ENCODE measurements at regions not wholly inside any gene's neighbourhood (a gene's known extent, or its start where the extent isn't known, plus 50 kb on each side); places are given as distances from the start of the nearest gene placed in this dataset.

DNA sequence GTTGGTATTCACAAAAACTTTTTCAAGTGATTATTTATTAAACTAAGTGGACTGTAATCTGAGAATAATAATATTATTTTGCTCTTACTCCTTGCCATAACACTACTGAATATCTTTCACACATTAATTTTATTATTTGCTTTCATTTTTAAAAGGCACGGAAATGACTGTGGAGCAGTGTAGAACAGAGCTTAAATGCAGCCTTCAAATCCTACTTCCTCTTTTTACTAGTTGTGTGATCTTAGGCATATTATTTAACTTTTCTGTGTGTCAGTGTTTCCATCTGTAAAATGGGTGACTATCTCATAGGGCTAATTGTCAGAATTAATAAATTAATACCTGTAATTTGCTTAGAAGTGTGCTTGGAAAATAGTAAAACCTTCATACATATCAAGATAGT, 55.5 kb upstream of the SLC8A1 start:
- no peaks in the 10 kb centered on the region for H3K27me3 ChIP-seq
- H3K36me3 ChIP-seq = no peaks in the 10 kb centered on the region
- H3K4me1 ChIP-seq = no peaks in the 10 kb centered on the region
- no peak overlapping the region for H3K27ac ChIP-seq
- no peaks in the 10 kb centered on the region for H3K9me3 ChIP-seq (replicated peaks)
- DNase-seq = no peak
- no peak overlapping the region for H3K4me3 ChIP-seq

DNA sequence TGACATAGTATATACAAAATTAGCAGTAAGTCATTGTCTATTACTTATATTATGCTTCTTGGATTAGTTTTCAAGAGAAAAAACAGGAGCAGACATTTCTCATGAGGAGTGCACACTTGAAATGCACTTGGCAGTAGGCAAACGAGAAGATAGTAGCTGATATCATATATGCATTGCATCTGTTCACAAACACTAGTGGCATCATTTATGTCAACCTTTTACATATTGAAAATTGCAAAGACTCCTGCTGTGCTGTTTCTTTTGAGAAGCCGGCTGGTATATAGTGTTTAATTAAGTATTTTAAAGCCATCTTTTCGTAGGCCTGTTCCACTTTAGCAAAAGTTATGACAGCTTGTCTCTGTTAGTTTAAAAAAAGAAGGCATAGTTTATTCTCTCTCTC, 58.4 kb upstream of the SLC8A1 start:
- no peaks in the 10 kb centered on the region for H3K27me3 ChIP-seq
- no peaks in the 10 kb centered on the region for H3K36me3 ChIP-seq
- H3K4me3 ChIP-seq = no peak overlapping the region
- no peak for DNase-seq
- H3K4me1 ChIP-seq = no peaks in the 10 kb centered on the region
- no peak overlapping the region for H3K27ac ChIP-seq
- no peaks in the 10 kb centered on the region for H3K9me3 ChIP-seq (replicated peaks)

DNA sequence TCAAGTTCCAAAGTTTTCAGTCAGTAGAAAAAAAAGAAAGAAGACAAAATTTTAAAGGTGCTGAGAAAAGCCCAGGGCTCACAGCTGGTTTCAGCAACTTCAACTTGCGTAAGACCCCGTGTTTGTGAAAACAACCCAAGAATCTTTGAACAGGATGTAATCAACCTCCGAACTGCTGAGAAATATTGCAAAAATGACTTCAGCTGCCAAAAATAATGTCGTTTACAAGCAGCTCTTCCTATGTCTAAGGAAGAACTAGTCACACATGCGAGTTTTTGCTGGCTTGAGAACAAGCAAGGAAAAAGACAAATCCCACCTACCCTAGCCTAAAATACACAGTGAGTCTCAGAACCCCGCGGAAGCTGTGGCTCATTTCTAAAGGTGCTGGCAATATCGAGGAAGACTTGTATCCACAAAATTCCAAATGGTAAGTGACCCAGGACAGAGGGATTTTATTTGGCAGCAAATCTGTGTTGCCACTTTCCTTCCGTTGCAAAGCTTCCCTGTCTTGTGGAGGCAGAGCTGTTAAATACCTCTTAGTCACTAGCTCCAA, 59.8 kb upstream of the SLC8A1 start:
- Histone ChIP-seq H3K4me3 (no peak overlapping the region), H3K36me3 (no peaks in the 10 kb centered on the region), H3K27ac (no peak overlapping the region), H3K27me3 (no peaks in the 10 kb centered on the region), H3K4me1 (no peaks in the 10 kb centered on the region), H3K9me3 (replicated peaks) (no peaks in the 10 kb centered on the region)
- DNase-seq = no peak

DNA sequence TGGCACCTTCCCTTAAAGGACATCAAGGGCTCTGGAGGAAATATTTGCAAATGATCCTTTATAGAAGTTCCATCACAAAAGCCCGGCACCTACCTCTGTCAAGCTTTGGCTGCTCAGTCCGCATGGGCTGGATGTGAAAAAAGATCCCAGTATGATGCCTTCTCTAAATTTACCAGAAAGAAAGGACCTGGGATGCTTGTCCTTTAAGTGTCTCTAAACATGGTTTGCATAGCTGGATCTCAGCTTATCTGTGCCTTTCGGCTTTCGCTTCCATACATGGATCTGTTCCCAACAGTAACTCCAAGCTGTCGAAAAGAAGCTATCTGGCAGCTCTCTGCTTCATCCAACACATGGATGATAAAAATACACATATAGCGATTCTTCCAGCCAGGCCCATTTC, 60.4 kb upstream of the SLC8A1 start:
- no peak overlapping the region for H3K4me3 ChIP-seq
- no peak for DNase-seq
- no peaks in the 10 kb centered on the region for H3K36me3 ChIP-seq
- H3K27me3 ChIP-seq = no peaks in the 10 kb centered on the region
- H3K4me1 ChIP-seq = no peaks in the 10 kb centered on the region
- H3K9me3 ChIP-seq (replicated peaks) = no peaks in the 10 kb centered on the region
- H3K27ac ChIP-seq = no peak overlapping the region

GRCh38 chr2:40513201-40513600, 61.3 kb upstream of the SLC8A1 start:
- Histone ChIP-seq H3K4me3 (no peak overlapping the region), H3K27ac (no peak overlapping the region), H3K9me3 (replicated peaks) (no peaks in the 10 kb centered on the region; the same call in 1 of the 2 replicates), H3K4me1 (no peaks in the 10 kb centered on the region), H3K36me3 (no peaks in the 10 kb centered on the region), H3K27me3 (no peaks in the 10 kb centered on the region)
- DNase-seq = no peak

DNA sequence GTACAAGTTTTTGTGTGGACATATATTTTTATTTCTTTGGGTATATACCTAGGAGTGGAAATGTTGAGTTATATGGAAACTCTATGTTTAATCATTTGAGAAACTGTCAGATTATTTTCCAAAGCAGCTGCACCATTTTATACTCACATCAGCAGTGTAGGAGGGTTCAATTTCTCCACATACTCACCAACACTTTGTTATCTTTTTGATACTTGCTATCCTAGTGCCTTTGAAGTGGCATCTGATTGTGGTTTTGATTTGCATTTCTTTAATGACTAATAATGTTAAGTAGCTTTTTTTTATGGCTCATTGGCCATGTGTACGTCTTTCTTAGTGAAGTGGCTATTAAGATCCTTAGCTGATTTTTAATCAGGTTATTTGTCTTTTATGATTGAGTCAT, 64.7 kb upstream of the SLC8A1 start:
- Histone ChIP-seq H3K4me1 (no peaks in the 10 kb centered on the region), H3K27me3 (no peaks in the 10 kb centered on the region), H3K27ac (no peak overlapping the region), H3K36me3 (no peaks in the 10 kb centered on the region), H3K9me3 (replicated peaks) (no peaks in the 10 kb centered on the region; the same call in 1 of the 2 replicates), H3K4me3 (no peak overlapping the region)
- no peak for DNase-seq

GRCh38 chr2:40528564-40528963, 76.7 kb upstream of the SLC8A1 start:
- H3K4me3 ChIP-seq = no peak overlapping the region
- H3K27ac ChIP-seq = no peak overlapping the region
- no peaks in the 10 kb centered on the region for H3K9me3 ChIP-seq (replicated peaks)

DNA sequence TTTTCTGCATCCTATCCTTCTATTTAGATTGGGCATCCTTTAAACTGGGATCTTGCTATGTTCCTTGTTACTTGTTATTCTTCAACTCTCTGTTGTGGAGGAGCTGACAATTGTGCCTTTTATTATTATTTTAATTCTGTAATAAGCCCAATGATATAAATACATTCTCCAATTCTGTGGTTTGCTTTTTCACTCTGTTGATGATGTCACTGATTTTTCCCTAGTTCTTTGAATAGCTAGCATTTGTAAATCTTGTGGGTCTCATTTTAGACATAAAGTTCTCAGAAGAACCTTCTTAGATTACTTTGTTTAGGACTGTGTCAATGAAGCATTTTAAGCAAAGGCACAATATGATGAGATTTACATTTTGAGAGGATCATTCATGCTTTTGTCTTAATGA, 79.5 kb upstream of the SLC8A1 start:
- H3K27ac ChIP-seq = no peak overlapping the region
- H3K4me1 ChIP-seq = no peaks in the 10 kb centered on the region

More at GRCh38 chr2:40528564-40528963, 76.7 kb upstream of the SLC8A1 start:
- Histone ChIP-seq H3K4me1 (no peaks in the 10 kb centered on the region), H3K36me3 (no peaks in the 10 kb centered on the region), H3K27me3 (no peaks in the 10 kb centered on the region)
- DNase-seq = no peak

GRCh38 chr2:40534528-40534927, 82.6 kb upstream of the SLC8A1 start:
- DNase-seq = no peak
- H3K4me1 ChIP-seq = no peaks in the 10 kb centered on the region

More for the DNA sequence above, 79.5 kb upstream of the SLC8A1 start:
- no peaks in the 10 kb centered on the region for H3K36me3 ChIP-seq
- H3K9me3 ChIP-seq (replicated peaks) = no peaks in the 10 kb centered on the region
- H3K4me3 ChIP-seq = no peak overlapping the region
- no peaks in the 10 kb centered on the region for H3K27me3 ChIP-seq
- DNase-seq = no peak

GRCh38 chr2:40535972-40536371, 84.1 kb upstream of the SLC8A1 start:
- Histone ChIP-seq H3K36me3 (no peaks in the 10 kb centered on the region), H3K4me1 (no peaks in the 10 kb centered on the region), H3K27me3 (no peaks in the 10 kb centered on the region), H3K9me3 (replicated peaks) (no peaks in the 10 kb centered on the region), H3K27ac (no peak overlapping the region), H3K4me3 (no peak overlapping the region)
- no peak for DNase-seq

More at GRCh38 chr2:40534528-40534927, 82.6 kb upstream of the SLC8A1 start:
- no peak overlapping the region for H3K4me3 ChIP-seq
- H3K9me3 ChIP-seq (replicated peaks) = no peaks in the 10 kb centered on the region
- H3K27me3 ChIP-seq = no peaks in the 10 kb centered on the region
- no peak overlapping the region for H3K27ac ChIP-seq
- H3K36me3 ChIP-seq = no peaks in the 10 kb centered on the region

GRCh38 chr2:40540026-40540425, 88.1 kb upstream of the SLC8A1 start:
- H3K36me3 ChIP-seq = no peaks in the 10 kb centered on the region
- H3K4me3 ChIP-seq = no peak overlapping the region
- no peaks in the 10 kb centered on the region for H3K9me3 ChIP-seq (replicated peaks)
- H3K27me3 ChIP-seq = no peaks in the 10 kb centered on the region
- no peaks in the 10 kb centered on the region for H3K4me1 ChIP-seq
- H3K27ac ChIP-seq = no peak overlapping the region
- DNase-seq = no peak

GRCh38 chr2:40543381-40543780, 91.5 kb upstream of the SLC8A1 start:
- no peaks in the 10 kb centered on the region for H3K9me3 ChIP-seq (replicated peaks)
- H3K4me3 ChIP-seq = no peak overlapping the region
- DNase-seq = no peak

GRCh38 chr2:40544072-40544471, 92.2 kb upstream of the SLC8A1 start:
- H3K4me1 ChIP-seq = no peaks in the 10 kb centered on the region
- no peak overlapping the region for H3K4me3 ChIP-seq
- no peak overlapping the region for H3K27ac ChIP-seq
- no peaks in the 10 kb centered on the region for H3K27me3 ChIP-seq
- H3K9me3 ChIP-seq (replicated peaks) = no peaks in the 10 kb centered on the region
- no peaks in the 10 kb centered on the region for H3K36me3 ChIP-seq
- DNase-seq = no peak

More at GRCh38 chr2:40543381-40543780, 91.5 kb upstream of the SLC8A1 start:
- no peaks in the 10 kb centered on the region for H3K27me3 ChIP-seq
- no peak overlapping the region for H3K27ac ChIP-seq
- no peaks in the 10 kb centered on the region for H3K36me3 ChIP-seq
- no peaks in the 10 kb centered on the region for H3K4me1 ChIP-seq

GRCh38 chr2:40545645-40546044, 93.8 kb upstream of the SLC8A1 start:
- Histone ChIP-seq H3K27me3 (no peaks in the 10 kb centered on the region), H3K27ac (no peak overlapping the region), H3K9me3 (replicated peaks) (no peaks in the 10 kb centered on the region), H3K36me3 (no peaks in the 10 kb centered on the region), H3K4me1 (no peaks in the 10 kb centered on the region), H3K4me3 (no peak overlapping the region)
- DNase-seq = no peak

- DNase-seq = no peak
- no peaks in the 10 kb centered on the region for H3K9me3 ChIP-seq (replicated peaks)
- no peaks in the 10 kb centered on the region for H3K36me3 ChIP-seq
- H3K27me3 ChIP-seq = no peaks in the 10 kb centered on the region
- H3K4me3 ChIP-seq = no peak overlapping the region
- H3K27ac ChIP-seq = no peak overlapping the region
- H3K4me1 ChIP-seq = no peaks in the 10 kb centered on the region
These were observed 94.7 kb upstream of the SLC8A1 start for GRCh38 chr2:40546439-40547191.

- H3K27ac ChIP-seq = no peak overlapping the region
- no peaks in the 10 kb centered on the region for H3K4me1 ChIP-seq
- H3K36me3 ChIP-seq = no peaks in the 10 kb centered on the region
- DNase-seq = no peak
- H3K4me3 ChIP-seq = no peak overlapping the region
- no peaks in the 10 kb centered on the region for H3K27me3 ChIP-seq
- no peaks in the 10 kb centered on the region for H3K9me3 ChIP-seq (replicated peaks)
These were observed 96.6 kb upstream of the SLC8A1 start for GRCh38 chr2:40548521-40548920.
